ENCODE measurements at regions not wholly inside any gene's neighbourhood (a gene's known extent, or its start where the extent isn't known, plus 50 kb on each side); places are given as distances from the start of the nearest gene placed in this dataset.

GRCh38 chr3:30187366-30187765 lies 419.0 kb upstream of the TGFBR2 start:
- no peak for TF ChIP-seq CTCF (optimal IDR thresholded peaks at IDR 0.05 in 1 of 3, IDR thresholded peaks at IDR 0.05 in 1 of 3, conservative IDR thresholded peaks at IDR 0.05 in 1 of 3; ENCODE audit: extremely low read depth in 1 of 3, insufficient read depth in 2 of 3, low read length in 3 of 3)
- no peak for TF ChIP-seq EZH2 (IDR thresholded peaks at IDR 0.05; ENCODE audit: low read length)
